ENCODE measurements at regions not wholly inside any gene's neighbourhood (a gene's known extent, or its start where the extent isn't known, plus 50 kb on each side); places are given as distances from the start of the nearest gene placed in this dataset.

DNA sequence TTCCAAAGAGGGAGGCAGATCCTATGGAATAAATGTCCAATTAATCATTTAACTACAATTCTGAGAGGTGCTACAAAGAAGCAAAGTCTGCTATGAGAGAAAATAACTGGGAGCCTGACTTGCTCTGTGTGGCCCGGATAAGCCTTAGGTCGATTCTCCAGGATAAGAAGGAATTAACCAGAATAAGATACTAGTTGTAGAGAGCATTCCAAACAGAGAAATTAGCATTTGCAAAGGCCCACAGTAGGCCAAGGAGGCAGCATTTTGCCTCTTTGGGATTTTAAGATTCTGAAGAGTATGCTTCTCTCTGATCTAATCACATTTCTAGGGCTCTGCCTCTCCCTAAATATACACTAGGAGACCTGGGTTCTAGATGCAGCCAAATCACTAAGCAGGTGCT is 113.7 kb downstream of the SNX19 start:
- TF ChIP-seq, protein P1, sequence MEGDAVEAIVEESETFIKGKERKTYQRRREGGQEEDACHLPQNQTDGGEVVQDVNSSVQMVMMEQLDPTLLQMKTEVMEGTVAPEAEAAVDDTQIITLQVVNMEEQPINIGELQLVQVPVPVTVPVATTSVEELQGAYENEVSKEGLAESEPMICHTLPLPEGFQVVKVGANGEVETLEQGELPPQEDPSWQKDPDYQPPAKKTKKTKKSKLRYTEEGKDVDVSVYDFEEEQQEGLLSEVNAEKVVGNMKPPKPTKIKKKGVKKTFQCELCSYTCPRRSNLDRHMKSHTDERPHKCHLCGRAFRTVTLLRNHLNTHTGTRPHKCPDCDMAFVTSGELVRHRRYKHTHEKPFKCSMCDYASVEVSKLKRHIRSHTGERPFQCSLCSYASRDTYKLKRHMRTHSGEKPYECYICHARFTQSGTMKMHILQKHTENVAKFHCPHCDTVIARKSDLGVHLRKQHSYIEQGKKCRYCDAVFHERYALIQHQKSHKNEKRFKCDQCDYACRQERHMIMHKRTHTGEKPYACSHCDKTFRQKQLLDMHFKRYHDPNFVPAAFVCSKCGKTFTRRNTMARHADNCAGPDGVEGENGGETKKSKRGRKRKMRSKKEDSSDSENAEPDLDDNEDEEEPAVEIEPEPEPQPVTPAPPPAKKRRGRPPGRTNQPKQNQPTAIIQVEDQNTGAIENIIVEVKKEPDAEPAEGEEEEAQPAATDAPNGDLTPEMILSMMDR (IDR thresholded peaks at IDR 0.05), result no peak
- no peak for TF ChIP-seq POLR2AphosphoS5 (IDR thresholded peaks at IDR 0.05)
